Hepatocyte (in vitro differentiated cells): ENCODE measurements at regions not wholly inside any gene's neighbourhood (a gene's known extent, or its start where the extent isn't known, plus 50 kb on each side); places are given as distances from the start of the nearest gene placed in this dataset.

ENCODE experiments used
- CTCF ChIP-seq: fragments of 200-600 bp; sonication (generic); IDR thresholded peaks from 2 replicates; pipeline ENCODE4 v1.5.1; 2016; ENCODE audit warnings: antibody characterized with exemption, mild to moderate bottlenecking; ENCODE audit not compliant: poor library complexity
- EZH2phosphoT487 ChIP-seq: fragments of 200-600 bp; sonication (generic); IDR thresholded peaks from one replicate; pipeline ENCODE4 v1.6.1; 2018; ENCODE audit warnings: antibody characterized with exemption, mild to moderate bottlenecking, low read depth, moderate library complexity; ENCODE audit not compliant: unreplicated experiment, severe bottlenecking

DNA sequence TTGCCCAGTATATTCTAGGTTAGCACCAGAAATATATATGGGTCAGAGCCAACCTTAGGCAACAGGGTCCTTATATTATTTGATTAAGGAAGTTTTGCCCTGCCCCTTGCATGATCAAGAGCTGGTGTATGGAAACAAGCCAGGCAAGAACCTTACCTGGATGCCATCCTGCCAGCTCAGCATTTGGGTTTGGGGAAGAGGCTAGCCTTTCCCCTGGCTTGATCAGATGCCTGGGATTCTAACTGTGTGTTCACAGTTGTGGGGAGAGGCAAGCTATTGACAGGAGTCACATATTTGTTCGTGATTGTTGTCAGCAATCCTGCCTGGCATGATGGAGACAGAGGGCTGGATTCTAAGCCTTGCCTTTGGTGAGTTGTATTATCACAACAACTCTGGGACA lies 260.0 kb upstream of the DACH1 start:
- TF ChIP-seq CTCF = no peak
- no peak for TF ChIP-seq EZH2phosphoT487
